ENCODE measurements at regions not wholly inside any gene's neighbourhood (a gene's known extent, or its start where the extent isn't known, plus 50 kb on each side); places are given as distances from the start of the nearest gene placed in this dataset.
"Not testable (repeated sequence)": the region's sequence is repeated elsewhere in the genome, so short reads cannot be mapped to it uniquely, and the experiment has no call there.

DNA sequence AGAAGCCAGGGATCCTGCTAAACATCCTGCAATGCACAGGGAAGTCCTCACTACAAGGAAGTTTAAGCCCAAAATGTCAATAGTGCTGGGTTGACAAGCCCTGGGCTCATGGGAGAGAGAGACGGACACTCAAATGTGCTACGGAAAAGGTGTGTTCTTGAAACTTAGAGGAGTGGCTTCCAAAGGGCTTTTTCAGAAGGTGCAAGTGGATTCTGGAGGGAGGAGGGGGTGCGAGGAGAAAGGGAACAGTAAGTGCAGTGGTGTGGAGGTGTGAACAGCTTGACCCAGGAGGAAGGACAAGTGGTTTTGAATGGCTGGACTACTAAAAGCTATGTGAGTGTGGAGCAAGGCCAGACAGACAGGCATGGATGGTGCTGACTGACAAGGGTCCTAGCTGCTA lies 50.4 kb upstream of the CECR2 start:
- no peak for DNase-seq (ENCODE audit: low read depth)

DNA sequence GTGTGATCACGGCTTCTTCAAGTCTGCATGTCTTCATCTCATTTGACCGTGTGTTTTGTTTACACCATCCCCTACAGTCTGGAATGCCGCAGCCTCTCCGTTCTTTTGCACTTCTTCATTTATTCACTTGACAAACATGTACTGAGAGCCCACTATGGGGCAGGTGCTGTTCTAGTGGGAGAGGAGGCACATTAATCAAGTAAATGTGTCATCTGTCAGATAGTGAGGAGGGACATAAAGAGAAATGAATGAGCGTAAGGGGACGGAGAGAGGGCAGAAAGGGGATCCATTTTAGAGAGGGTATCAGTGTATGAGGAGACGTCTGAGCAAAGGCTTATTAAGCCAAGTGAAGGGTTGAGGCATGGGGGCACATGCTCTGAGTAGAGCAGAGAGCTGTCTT lies 54.0 kb upstream of the CECR2 start:
- no peak for DNase-seq (ENCODE audit: low read depth)

DNA sequence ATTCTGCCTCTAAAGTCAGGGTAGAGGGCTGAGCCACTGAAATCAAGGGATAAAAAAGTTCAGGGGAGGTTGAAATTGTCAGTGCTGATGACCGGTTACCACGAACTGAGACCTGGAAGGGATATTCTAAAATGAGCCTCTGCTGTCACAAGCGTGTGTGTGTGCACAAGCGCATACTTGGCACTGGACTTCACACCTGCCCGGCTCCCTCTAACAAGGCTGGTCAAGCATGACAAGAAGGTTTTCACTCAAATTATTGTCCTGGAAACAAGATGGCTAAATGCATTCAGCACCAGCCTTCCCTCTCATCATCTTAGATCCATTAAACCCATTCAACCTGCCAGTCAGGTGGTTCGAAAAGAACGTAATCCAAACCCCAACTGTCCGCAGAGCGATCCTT lies 54.8 kb upstream of the CECR2 start:
- no peak for DNase-seq (ENCODE audit: low read depth)

DNA sequence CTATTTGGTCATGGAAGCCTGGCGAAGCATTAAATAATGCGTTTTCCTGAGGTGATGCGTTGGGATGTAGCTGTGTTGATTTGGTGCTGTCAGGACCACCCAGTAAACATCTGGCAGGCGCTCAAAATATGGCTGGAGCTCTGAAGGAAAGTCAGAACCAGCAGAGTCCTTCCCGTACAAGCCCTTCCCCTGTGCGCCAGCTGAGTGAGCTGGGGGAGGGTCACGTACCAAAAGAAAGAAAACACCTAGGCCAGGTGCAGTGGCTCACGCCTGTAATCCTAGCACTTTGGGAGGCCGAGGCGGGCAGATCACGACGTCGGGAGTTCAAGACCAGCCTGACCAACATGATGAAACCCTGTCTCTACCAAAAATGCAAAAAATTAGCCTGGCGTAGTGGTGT lies 55.6 kb upstream of the CECR2 start:
- DNase-seq (ENCODE audit: low read depth), result no peak

DNA sequence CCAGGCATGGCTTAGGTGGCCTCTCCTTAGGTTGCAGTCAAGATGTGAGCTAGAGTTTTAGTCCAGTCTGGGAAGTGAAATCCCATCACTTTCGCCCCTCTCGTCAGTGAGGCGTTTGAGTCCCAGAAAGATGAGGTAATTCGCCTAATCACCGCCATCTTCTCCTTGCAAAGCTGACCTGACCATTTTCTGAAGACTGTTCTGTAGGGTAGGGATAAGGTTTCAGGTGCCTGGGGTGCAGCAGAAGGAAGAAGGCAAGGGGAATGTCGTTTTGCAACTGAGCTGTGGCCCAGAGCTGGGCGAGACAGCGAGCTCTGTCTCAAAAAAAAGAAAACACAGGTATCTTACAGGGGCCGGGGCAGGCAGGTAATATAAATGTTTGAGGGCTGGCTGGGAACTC lies 61.7 kb upstream of the CECR2 start:
- DNase-seq (ENCODE audit: low read depth), result no peak

DNA sequence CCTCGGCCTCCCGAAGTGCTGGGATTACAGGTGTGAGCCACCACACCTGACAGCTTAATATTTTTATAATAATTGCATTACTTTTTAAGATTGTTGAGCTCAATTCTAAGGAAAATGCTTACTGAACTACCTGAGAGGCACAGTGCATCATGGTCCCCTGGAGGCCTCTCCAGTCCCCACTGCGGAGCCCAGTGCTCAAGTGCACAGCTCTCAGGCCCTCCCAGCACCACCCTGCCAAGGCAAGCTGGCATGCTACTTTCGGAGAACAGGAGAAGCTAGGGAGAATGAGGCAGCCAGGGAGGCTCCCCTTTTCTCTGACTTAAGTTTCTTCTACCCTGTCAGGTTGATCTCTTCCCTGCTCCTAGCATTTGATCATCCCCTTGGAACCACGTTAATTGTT lies 64.2 kb upstream of the CECR2 start:
- no peak for DNase-seq (ENCODE audit: low read depth)

DNA sequence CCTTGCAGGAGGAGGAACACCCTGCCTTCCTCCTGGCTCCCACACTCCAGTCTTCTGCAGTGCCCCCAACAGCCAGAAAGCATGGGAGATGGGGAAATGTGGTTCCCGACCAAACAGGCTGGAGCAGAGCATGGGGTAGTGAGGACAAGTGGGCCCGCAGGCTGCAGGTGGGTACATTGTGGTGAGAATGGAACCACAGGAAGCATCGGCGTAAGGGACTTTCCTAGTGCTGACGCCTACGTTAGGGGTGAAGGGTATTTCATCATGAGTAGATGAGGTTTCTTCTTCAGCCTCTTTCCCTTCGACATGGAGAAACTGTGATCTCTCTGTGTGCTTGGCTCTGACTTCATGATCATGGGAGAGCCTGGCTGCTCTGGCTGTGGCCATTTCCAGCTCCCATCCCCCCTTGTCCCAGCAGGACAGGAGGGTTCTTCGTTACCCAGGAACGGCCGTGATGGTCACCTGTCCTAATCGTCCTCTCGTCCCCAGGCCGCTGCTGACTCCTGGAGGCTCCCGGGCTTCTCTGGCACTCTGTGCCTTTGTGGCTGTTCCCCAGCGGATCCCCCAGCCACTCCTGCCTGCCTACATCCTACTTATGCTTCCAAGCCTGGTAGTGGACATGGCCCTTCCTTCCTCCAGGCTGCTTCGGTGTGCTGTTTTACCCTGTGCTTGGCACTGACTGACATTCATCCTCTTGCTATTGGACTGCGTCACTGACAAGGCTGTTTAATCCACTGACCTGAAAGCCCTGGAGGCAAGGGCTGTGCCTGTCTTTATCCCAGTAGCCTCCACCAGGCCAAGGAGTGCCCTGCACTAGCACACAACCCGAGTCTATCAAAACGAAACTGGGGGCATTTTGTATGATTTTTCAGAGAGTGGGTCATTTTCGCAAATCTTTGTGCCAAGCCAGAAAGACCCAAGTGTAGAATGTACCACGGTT lies 65.2 kb upstream of the CECR2 start:
- peak; percentile 15 for DNase-seq (ENCODE audit: low read depth)

DNA sequence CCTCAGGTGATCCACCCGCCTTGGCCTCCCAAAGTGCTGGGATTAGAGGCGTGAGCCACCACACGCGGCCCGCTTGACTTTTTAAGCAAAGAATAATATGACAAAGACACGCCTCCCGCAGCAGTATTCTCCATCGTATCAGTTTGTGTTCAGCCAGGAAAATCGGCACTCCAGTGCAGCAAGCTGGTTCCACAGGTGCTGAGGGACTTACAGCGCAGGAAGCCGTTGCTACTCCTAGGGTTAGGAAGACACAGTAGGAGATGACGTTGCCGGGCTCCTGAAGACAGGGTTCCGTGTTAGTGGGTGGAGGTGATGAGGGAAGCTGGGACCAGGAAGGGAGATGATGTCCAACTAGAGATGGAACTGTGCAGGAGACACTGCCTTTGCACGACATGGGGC lies 65.8 kb upstream of the CECR2 start:
- no peak for DNase-seq (ENCODE audit: low read depth)

DNA sequence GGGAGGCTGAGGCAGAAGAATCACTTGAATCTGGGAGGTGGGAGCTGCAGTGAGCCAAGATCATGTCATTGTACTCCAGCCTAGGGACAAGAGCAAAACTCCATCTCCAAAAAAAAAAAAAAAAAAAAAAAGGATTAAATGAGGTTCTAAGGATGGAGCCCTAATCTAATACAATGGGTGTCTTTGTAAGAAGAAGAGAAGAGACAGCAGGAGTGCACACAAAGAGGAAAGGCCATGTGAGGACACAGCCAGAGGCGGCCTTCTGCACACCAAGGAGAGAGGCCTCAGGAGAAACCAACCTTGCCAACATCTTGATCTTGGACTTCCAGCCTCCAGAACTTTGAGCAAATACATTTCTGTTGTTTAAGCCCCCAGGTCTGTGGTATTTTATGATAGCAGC lies 66.6 kb upstream of the CECR2 start:
- no peak for DNase-seq (ENCODE audit: low read depth)

DNA sequence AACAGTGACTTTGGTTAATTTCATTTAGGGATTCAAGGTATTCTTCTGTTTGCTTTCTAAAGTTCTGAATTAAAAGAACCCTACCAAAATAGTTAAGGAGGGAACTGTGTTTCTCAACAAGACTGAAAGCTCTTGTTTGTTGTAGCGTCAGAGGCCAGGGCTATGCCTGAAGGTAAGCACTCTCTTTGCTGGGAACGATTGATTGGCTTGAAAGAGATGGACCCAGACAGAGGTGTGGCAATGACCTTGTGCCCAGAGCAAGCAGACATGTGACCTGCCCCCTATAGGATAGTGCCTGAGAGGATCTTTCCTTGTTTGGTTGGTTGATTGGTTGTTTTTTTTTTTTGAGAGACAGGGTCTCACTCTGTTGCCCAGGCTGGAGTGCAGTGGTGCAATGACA lies 68.3 kb upstream of the CECR2 start:
- DNase-seq (ENCODE audit: low read depth), result no peak

DNA sequence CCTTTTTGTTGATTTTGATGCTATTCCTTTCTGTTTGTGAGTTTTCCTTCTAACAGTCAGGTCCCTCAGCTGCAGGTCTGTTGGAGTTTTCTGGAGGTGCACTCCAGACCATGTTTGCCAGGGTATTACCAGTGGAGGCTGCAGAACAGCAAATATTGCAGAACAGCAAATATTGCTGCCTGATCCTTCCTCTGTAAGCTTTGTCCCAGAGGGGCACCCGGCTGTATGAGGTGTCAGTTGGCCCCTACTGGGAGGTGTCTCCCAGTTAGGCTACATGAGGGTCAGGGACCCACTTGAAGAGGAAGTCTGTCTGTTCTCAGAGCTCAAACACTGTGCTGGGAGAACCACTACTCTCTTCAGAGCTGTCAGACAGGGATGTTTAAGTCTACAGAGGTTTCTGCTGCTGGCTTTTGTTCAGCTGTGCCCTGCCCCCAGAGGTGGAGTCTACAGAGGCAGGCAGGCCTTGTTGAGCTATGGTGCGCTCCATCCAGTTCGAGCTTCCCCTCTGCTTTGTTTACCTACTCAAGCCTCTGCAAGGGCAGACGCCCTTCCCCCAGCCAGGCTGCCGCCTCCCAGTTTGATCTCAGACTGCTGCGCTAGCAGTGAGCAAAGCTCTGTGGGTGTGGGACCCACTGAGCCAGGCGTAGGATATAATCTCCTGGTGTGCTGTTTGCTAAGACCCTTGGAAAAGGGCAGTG lies 70.3 kb upstream of the CECR2 start:
- DNase-seq (ENCODE audit: low read depth), result not testable (repeated sequence)

DNA sequence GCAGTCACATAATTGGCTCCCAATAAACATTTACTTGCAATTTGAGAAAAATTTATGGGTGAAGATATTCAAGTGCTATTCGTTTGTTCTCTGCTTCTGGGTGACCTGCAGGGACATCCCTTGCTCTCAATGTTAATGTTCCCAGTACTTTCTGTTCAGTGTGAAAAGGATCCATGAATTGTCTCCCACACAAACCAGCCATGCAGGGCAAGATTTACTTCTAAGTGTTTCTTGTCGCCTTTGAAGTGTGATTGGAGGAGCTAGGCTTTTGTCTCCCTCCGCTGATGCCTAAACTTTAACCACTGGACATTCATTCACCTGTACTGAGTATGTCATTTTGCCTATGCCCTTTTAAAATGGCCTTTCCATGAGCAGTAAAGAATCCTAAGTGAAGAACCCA lies 66.4 kb upstream of the ADA2 start:
- DNase-seq (ENCODE audit: low read depth), result no peak

DNA sequence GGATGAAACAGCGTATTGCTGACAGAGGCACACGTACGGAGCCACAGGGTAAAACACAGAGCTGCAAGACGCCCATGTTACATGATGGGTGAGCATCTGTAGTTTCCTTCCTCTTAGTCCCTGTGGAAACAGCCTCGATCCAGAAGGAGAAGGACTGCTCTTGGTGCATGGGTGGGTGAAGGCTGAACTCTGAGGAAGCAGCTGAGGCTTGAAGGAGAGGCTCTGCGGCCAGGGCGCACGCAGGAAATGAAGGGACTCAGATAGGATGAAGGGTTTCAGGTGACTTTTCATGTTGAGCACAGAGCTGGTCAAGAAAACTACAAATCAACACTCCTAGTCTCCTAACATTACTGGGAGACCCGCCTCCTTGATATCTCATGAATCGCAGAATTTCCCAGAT lies 65.7 kb upstream of the ADA2 start:
- DNase-seq (ENCODE audit: low read depth), result no peak

DNA sequence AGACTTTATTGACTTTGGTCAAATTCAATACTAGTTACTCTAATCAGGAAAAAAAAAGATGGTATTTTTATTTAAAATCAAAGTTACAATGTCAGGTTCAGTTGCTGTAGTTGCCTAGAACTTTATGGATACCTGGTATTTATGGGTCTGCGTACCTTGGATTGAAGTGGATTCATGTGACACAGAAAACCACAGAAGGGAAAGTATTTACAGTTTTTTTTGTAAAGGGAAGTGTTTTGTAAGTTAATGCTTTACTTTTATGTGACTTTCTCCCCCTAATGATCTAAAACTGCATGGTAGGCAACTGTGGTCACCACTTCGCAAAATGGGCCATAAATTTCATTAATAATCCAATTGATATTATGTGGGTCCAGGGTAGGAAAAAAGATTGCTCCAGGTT lies 65.2 kb upstream of the ADA2 start:
- no peak for DNase-seq (ENCODE audit: low read depth)

DNA sequence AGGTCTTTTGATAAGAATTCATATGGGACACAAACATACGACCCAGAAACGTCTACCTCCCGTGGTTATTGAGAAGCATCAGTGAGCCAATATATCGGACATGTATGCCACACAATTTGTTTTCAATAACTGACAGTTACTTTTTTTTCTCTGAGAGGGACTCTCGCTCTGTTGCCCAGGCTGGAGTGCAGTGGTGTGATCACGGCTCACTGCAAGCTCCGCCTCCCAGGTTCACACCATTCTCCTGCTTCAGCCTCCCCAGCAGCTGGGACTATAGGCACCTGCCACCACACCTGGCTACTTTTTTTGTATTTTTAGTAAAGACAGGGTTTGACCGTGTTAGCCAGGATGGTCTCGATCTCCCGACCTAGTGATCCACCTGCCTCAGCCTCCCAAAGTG lies 64.6 kb upstream of the ADA2 start:
- DNase-seq (ENCODE audit: low read depth), result not testable (repeated sequence)

DNA sequence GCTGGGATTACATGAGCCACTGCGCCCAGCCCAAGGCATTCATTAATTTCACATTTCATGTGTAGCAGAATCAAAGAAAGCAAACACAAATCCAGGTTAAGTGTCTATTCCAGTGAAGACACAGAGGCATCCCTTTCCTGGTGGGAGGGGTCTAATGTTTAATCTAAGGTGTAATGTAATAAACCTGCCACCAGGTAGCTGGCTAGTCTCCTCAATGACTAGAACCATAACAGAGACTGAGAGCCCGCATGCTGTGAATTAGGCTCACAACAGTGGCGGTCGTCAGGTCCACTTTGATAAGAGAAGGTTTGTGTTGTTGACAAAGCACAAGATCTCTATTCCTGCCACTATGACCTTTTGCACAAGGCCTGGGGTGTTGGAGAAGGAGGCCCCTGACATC lies 64.2 kb upstream of the ADA2 start:
- DNase-seq (ENCODE audit: low read depth), result no peak

DNA sequence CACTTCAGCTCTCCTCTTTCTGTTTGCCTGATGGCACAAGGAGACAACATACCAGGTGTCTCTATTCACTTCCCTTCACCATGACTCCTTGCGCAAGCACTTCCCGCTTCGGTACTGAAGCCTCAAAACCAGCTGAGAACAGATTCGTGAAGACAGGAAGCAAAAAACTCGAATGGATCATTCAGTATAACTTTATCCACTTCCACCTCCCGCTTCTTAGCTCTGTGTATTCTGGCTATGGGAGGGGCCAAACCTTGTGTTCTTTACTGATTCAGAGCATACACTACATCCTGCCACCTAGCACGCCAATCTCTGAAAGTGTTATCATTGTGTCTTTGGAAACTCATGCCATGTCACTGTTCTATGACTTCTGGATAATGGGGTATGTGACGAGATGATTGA lies 62.2 kb upstream of the ADA2 start:
- no peak for DNase-seq (ENCODE audit: low read depth)

DNA sequence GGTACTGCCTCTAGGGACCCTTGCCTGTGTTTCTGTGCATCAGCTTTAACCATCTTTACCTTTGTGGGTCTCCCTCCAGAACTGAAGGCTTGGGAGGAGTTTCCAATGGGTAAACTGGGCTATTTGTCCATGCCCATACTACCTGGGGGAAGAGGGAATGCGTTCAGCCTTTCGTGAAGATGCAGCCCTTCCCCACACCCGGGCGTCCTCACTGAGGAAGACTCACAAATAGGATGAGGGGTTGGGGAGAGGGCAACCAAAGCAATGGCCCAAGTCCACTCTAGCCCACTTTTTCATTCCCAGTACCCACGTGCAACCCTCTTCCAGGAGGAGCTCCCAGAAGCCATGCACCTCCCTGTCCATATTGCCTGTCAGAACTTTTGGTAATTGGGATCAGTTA lies 61.8 kb upstream of the ADA2 start:
- no peak for DNase-seq (ENCODE audit: low read depth)

DNA sequence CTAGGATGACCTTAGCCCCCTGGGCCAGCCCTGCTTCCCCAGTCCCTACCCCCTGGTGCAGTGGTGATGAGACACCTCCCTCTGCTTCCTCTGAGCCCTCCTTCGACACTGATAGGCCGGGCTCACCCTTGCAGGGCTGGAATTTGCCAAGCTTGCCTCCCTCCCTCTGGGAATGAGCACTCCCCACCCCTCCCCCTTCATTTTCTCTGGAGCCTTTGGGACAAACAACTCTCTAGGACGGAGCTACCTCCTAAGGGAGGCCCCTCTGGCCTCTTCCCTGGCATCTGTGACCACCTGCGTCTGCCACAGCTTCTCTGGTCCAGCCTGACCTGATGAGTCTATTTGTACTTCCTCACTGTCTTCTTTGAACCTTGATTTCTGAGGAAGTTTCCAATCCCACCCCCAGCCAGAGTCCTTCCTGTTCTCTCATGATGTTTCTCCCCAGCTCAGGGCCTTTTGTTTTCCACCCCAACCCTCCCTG lies 53.3 kb upstream of the ADA2 start:
- DNase-seq (ENCODE audit: low read depth), result no peak

DNA sequence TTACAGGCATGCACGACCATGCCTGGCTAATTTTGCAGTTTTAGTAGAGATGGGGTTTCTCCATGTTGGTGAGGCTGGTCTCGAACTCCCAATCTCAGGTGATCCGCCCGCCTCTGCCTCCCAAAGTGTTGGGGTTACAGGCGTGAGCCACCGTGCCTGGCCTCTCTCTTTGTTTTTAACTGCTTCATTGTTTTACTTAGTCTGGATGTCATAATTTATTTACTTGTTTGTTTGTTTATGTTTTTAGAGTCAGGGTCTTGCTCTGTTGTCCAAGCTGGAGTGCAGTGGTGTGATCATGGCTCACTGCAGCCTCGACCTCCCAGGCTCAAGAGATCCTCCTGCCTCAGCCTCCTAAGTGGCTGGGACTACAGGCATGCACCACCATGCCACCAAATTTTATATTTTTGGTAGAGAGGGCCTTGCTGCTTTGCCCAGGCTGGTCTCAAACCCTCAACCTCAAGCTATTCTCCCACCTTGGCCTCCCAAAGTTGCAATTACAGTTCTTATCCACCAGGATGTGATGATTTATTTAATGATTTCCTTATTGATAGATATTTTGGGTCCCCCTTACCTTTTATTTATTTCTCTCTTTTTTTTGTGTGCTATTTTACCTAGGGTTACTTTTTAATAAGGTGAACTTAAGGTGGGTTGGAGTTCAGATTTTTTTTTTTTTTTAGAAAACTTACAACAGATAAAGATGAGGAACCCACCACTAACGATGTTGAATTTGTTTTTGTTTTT lies 52.6 kb upstream of the ADA2 start:
- no peak for DNase-seq (ENCODE audit: low read depth)

DNA sequence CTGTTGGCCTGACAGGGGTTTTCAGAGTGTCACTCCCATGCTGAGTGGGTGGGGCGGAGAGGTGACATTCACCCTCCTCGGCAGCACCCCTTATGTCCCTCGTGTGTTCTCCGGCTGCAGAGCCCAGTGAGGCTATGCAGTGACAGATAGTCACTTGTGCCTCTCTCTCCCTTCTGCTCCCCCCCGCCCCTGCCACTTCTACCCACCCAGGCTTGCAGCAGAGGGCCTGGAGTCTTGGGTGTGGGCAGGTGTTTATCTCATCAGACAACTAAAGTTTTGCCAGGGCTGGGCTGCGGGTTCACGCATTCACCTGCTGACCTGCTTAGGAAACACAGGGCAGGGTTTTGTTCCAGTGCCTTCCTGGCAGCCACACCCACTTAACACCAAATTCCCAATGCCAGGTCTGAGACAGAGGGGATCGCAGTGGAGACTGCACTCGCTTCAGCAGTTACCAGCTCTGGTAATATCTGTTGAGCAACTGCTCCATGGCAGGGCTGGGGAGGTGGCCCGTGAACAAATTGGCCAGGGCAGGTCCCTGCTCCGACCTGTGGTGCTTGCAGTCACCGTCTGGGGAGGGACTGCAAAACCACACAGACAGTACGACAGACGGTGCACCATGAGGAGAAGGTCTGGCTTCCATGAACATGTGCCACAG lies 50.5 kb upstream of the ADA2 start:
- no peak for DNase-seq (ENCODE audit: low read depth)

DNA sequence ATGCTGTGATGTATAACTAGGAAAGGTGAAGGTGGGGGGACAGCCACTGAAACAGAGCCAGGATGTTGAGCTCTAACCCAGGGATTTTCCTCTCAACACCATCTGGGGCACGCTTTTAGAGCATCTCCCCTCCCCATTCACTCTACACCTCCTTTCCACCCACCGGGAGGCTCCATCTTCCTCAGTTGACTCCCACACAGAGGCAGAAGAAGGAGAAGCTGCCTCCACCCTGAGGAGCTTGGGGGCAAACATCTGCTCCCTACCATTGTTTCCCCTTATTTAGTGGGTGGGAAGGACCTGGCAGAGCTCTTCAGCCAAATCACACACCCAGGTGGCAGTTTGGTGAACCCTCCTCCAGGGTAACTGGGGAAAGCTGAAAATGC lies 50.0 kb upstream of the ADA2 start:
- no peak for DNase-seq (ENCODE audit: low read depth)
